MM.1S (cell line): ENCODE measurements at regions not wholly inside any gene's neighbourhood (a gene's known extent, or its start where the extent isn't known, plus 50 kb on each side); places are given as distances from the start of the nearest gene placed in this dataset.

Source experiments
- EZH2phosphoT487 ChIP-seq: fragments of 300-600 bp; sonication (generic); IDR thresholded peaks from 2 replicates; pipeline ENCODE4 v1.6.1; 2018; ENCODE audit warnings: antibody characterized with exemption, low read length
- TF ChIP-seq, protein P1 (sequence below): fragments of 300-600 bp; sonication (generic); IDR thresholded peaks from 2 replicates; pipeline ENCODE4 v1.5.1; 2016; ENCODE audit warnings: antibody characterized with exemption, low read length, mixed read lengths

DNA sequence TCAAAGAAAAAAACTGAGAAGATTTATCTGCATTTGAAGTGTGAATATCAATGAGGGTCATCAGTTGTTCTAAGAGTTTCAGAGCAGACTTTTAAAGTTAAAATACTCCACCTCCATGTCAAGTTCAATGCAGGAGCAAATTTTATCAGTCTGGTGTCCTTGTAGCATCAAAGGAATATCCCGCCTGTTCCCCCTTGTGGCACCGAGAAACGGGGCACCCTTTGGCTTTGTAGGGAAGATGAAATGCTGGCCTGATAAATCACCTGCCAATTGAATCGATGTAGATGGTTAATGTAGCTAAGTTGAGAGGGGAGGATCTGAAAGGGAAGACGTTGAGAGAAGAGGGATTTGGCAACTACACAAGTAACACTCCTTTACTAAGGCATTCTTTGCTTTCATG, 714.5 kb downstream of the EFNA5 start:
- TF ChIP-seq, protein P1, sequence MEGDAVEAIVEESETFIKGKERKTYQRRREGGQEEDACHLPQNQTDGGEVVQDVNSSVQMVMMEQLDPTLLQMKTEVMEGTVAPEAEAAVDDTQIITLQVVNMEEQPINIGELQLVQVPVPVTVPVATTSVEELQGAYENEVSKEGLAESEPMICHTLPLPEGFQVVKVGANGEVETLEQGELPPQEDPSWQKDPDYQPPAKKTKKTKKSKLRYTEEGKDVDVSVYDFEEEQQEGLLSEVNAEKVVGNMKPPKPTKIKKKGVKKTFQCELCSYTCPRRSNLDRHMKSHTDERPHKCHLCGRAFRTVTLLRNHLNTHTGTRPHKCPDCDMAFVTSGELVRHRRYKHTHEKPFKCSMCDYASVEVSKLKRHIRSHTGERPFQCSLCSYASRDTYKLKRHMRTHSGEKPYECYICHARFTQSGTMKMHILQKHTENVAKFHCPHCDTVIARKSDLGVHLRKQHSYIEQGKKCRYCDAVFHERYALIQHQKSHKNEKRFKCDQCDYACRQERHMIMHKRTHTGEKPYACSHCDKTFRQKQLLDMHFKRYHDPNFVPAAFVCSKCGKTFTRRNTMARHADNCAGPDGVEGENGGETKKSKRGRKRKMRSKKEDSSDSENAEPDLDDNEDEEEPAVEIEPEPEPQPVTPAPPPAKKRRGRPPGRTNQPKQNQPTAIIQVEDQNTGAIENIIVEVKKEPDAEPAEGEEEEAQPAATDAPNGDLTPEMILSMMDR, result no peak
- TF ChIP-seq EZH2phosphoT487, result no peak
